MM.1S (cell line): ENCODE measurements at regions not wholly inside any gene's neighbourhood (a gene's known extent, or its start where the extent isn't known, plus 50 kb on each side); places are given as distances from the start of the nearest gene placed in this dataset.
A peak's percentile ranks its signal among the peaks of the same experiment; 100 is the strongest.

Experiments used
- DNase-seq: peaks from one replicate; pipeline ENCODE4 v3.0.0-alpha.2; 2015
- H2AFZ ChIP-seq: fragments of 300-600 bp; sonication (generic); 2 replicates; pipeline ENCODE4 v1.6.0; 2016; ENCODE audit warnings: antibody characterized with exemption, low read length
- H3F3A ChIP-seq: fragments of 300-600 bp; sonication (generic); 2 replicates; pipeline ENCODE4 v1.6.1; 2016; ENCODE audit warnings: mild to moderate bottlenecking, antibody characterized with exemption, low read length, moderate library complexity, mixed read lengths; ENCODE audit not compliant: insufficient read depth
- H3K27ac ChIP-seq: fragments of 300-600 bp; sonication (generic); 2 replicates; pipeline ENCODE4 v1.5.1; 2016; ENCODE audit warnings: mild to moderate bottlenecking, low read length
- H3K27me3 ChIP-seq: fragments of 300-600 bp; sonication (generic); replicated peaks from 2 replicates; pipeline ENCODE4 v1.6.0; 2016; ENCODE audit warnings: low read length; ENCODE audit not compliant: insufficient read depth
- H3K36me3 ChIP-seq: fragments of 300-600 bp; sonication (generic); replicated peaks from 2 replicates; pipeline ENCODE4 v1.6.1; 2016; ENCODE audit warnings: mild to moderate bottlenecking, low read length, mixed read lengths; ENCODE audit not compliant: insufficient read depth
- H3K4me1 ChIP-seq: fragments of 300-600 bp; sonication (generic); 2 replicates; pipeline ENCODE4 v1.6.1; 2016; ENCODE audit warnings: low read length, mixed read lengths
- H3K4me2 ChIP-seq: fragments of 300-600 bp; sonication (generic); 2 replicates; pipeline ENCODE4 v1.6.0; 2016; ENCODE audit warnings: low read depth, low read length
- H3K4me3 ChIP-seq: fragments of 300-600 bp; sonication (generic); 2 replicates; pipeline ENCODE4 v1.5.1; 2016; ENCODE audit warnings: low read length, mixed read lengths
- H3K79me2 ChIP-seq: fragments of 300-600 bp; sonication (generic); 2 replicates; pipeline ENCODE4 v1.6.1; 2016; ENCODE audit warnings: mixed run types, low read length, mixed read lengths
- H3K9ac ChIP-seq: fragments of 300-600 bp; sonication (generic); 2 replicates; pipeline ENCODE4 v1.6.1; 2016; ENCODE audit warnings: low read length, mixed read lengths
- H3K9me2 ChIP-seq: fragments of 300-600 bp; sonication (generic); replicated peaks from 2 replicates; pipeline ENCODE4 v1.6.1; 2016; ENCODE audit warnings: mild to moderate bottlenecking, low read length, mixed read lengths; ENCODE audit not compliant: insufficient read depth
- H3K9me3 ChIP-seq: fragments of 300-600 bp; sonication (generic); replicated peaks from 2 replicates; pipeline ENCODE4 v1.6.1; 2016; ENCODE audit warnings: mild to moderate bottlenecking, low read length, mixed read lengths; ENCODE audit not compliant: insufficient read depth
- H4K20me1 ChIP-seq: fragments of 300-600 bp; sonication (generic); 2 replicates; pipeline ENCODE4 v1.6.1; 2016; ENCODE audit warnings: mild to moderate bottlenecking, low read length, moderate library complexity, mixed read lengths; ENCODE audit not compliant: insufficient read depth
- EZH2 ChIP-seq: fragments of 300-600 bp; sonication (generic); optimal IDR thresholded peaks from 2 replicates; pipeline ENCODE3; 2017; ENCODE audit warnings: low read depth, mild to moderate bottlenecking, antibody characterized with exemption, low read length, mixed read lengths
- EZH2phosphoT487 ChIP-seq: fragments of 300-600 bp; sonication (generic); IDR thresholded peaks from 2 replicates; pipeline ENCODE4 v1.6.1; 2018; ENCODE audit warnings: antibody characterized with exemption, low read length
- TF ChIP-seq, protein P1 (sequence below): fragments of 300-600 bp; sonication (generic); IDR thresholded peaks from 2 replicates; pipeline ENCODE4 v1.5.1; 2016; ENCODE audit warnings: antibody characterized with exemption, low read length, mixed read lengths

DNA sequence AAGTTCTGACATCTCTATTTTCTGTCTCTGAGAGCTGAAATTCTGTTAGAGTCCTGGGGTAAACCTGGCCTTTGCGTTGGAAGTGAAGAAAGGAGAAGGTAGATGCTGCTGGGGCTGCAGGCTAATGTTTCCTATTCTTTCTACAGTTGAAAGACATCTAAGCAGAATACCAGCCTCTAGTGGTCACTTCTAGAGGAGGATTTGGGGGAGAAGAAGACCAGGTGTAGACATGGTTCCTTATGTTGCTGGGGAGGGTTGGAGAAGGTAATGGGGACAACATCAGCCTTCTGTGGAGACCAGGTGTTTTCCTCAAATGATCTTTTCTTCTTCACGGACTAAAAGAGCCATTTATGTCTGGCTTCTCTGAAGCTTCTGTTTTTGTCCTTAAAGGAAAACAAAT, 62.6 kb downstream of the BTBD3 start:
- Histone ChIP-seq H3K4me2 (peak overlapping the region; percentile 75), H3K79me2 (no peaks in the 10 kb centered on the region), H3F3A (peaks cover 24% of the 10 kb centered on the region), H3K9ac (peak overlapping the region; percentile 56), H3K9me3 (no peaks in the 10 kb centered on the region), H3K4me1 (peaks cover 30% of the 10 kb centered on the region), H3K36me3 (no peaks in the 10 kb centered on the region), H3K9me2 (no peaks in the 10 kb centered on the region), H2AFZ (peak overlapping the region; percentile 20), H3K4me3 (peak overlapping the region; percentile 27; the same call in 1 of the 2 replicates), H3K27me3 (no peaks in the 10 kb centered on the region), H3K27ac (peak overlapping the region; percentile 93), H4K20me1 (no peaks in the 10 kb centered on the region)
- peak; percentile 47 for DNase-seq
- TF ChIP-seq EZH2, result no peak
- no peak for TF ChIP-seq EZH2phosphoT487
- TF ChIP-seq, protein P1, sequence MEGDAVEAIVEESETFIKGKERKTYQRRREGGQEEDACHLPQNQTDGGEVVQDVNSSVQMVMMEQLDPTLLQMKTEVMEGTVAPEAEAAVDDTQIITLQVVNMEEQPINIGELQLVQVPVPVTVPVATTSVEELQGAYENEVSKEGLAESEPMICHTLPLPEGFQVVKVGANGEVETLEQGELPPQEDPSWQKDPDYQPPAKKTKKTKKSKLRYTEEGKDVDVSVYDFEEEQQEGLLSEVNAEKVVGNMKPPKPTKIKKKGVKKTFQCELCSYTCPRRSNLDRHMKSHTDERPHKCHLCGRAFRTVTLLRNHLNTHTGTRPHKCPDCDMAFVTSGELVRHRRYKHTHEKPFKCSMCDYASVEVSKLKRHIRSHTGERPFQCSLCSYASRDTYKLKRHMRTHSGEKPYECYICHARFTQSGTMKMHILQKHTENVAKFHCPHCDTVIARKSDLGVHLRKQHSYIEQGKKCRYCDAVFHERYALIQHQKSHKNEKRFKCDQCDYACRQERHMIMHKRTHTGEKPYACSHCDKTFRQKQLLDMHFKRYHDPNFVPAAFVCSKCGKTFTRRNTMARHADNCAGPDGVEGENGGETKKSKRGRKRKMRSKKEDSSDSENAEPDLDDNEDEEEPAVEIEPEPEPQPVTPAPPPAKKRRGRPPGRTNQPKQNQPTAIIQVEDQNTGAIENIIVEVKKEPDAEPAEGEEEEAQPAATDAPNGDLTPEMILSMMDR, result peak; percentile 52

DNA sequence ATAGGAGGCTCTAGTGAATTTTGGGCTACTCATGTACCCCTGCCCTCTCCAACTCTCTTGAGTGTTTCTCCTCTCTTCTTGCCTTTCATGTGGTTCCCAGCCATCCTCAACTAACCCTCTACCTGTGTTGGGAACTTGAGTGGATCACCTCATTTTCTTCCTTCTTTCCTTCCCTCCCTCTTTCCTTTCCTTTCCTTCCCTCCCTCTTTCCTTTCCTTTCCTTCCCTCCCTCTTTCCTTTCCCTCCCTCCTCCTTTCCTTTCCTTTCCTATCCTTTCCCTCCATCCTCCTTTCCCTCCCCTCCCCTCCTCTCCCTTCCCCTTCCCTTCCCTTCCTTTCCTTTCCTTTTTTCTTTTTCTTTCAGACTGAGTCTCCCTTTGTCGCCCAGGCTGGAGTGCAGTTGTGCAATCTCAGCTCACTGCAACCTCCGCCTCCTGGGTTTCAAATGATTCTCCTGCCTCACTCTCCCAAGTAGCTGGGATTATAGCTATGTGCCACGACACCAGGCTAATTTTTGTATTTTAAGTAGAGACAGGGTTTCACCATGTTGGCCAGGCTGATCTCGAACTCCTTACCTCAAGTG, 63.8 kb downstream of the BTBD3 start:
- DNase-seq, result no peak
- H3K9me2 ChIP-seq, result no peaks in the 10 kb centered on the region
- H3K4me3 ChIP-seq, result no peak overlapping the region
- no peaks in the 10 kb centered on the region for H3K9me3 ChIP-seq
- no peak overlapping the region for H2AFZ ChIP-seq
- no peak for TF ChIP-seq EZH2phosphoT487
- TF ChIP-seq, protein P1, result no peak
- H3K79me2 ChIP-seq, result no peaks in the 10 kb centered on the region
- H3K4me2 ChIP-seq, result no peak overlapping the region
- no peaks in the 10 kb centered on the region for H3K27me3 ChIP-seq
- H3K36me3 ChIP-seq, result no peaks in the 10 kb centered on the region
- peaks cover 40% of the 10 kb centered on the region for H3K4me1 ChIP-seq
- no peak overlapping the region for H3K27ac ChIP-seq
- no peak overlapping the region for H3K9ac ChIP-seq
- H4K20me1 ChIP-seq, result no peaks in the 10 kb centered on the region
- H3F3A ChIP-seq, result peaks cover 24% of the 10 kb centered on the region

DNA sequence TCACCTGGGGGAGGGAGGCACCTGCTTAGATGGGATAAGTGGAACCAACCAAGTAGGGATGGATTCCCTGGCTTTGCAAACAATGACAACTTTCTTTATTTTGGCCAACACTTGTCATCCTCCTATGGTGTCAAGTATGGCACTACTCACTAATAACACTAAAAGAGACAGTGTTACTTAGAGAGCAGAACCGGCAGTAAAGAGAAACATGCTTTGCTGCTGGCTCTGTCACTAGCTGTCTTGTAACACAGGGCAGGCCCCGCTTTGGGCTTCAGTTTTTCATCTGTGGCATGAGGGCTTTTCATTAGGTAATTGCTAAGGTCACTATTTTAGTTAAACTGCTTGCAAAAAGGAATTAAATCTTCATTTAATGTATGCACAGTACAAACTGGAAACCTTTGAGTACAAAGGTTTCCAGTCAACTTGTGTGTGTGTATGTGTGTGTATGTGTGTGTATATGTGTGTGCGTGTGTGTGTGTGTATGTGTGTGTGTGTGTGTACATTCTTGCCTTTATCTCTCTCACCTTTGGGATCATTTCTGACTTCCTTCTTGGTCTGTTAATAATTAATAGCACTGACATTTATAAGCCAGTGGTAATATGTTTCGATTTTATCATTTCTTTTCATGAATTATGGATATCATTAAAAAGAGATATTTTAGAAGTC, 64.7 kb downstream of the BTBD3 start:
- no peak overlapping the region for H3K4me3 ChIP-seq
- no peak overlapping the region for H3K27ac ChIP-seq
- no peaks in the 10 kb centered on the region for H3K27me3 ChIP-seq
- H3K4me1 ChIP-seq, result peaks cover 50% of the 10 kb centered on the region
- no peak overlapping the region for H3K9ac ChIP-seq
- H3F3A ChIP-seq, result peaks cover 24% of the 10 kb centered on the region
- no peaks in the 10 kb centered on the region for H3K79me2 ChIP-seq
- no peaks in the 10 kb centered on the region for H3K36me3 ChIP-seq
- H3K9me3 ChIP-seq, result no peaks in the 10 kb centered on the region
- no peak overlapping the region for H3K4me2 ChIP-seq
- no peak overlapping the region for H2AFZ ChIP-seq
- H4K20me1 ChIP-seq, result no peaks in the 10 kb centered on the region
- TF ChIP-seq, protein P1, result no peak
- no peak for TF ChIP-seq EZH2phosphoT487
- no peak for TF ChIP-seq EZH2
- no peak for DNase-seq
- no peaks in the 10 kb centered on the region for H3K9me2 ChIP-seq
